RWPE2 (cell line): ENCODE measurements at regions not wholly inside any gene's neighbourhood (a gene's known extent, or its start where the extent isn't known, plus 50 kb on each side); places are given as distances from the start of the nearest gene placed in this dataset.
"Not testable (repeated sequence)": the region's sequence is repeated elsewhere in the genome, so short reads cannot be mapped to it uniquely, and the experiment has no call there.

ENCODE experiments used
- ATAC-seq: fragments of 200-7000 bp; cut with Tn5 transposase; 3 replicates; pipeline ENCODE4 v1.9.1; 2021; ENCODE audit warnings: low read depth
- DNase-seq: peaks from one replicate; pipeline ENCODE4 v3.0.0-alpha.2; 2020; ENCODE audit warnings: low spot score
- H3K27ac ChIP-seq: fragments of 450-650 bp; 2 replicates; pipeline ENCODE4 v1.5.1; 2017; ENCODE audit warnings: mild to moderate bottlenecking; ENCODE audit not compliant: poor library complexity, severe bottlenecking
- H3K27me3 ChIP-seq: fragments of 250-450 bp; sonication (Bioruptor Pico); 2 replicates; pipeline ENCODE4 v1.5.1; 2021; ENCODE audit warnings: mild to moderate bottlenecking, moderate library complexity; ENCODE audit not compliant: insufficient read depth, poor library complexity, severe bottlenecking
- H3K36me3 ChIP-seq: fragments of 250-450 bp; sonication (Bioruptor Pico); 2 replicates; pipeline ENCODE4 v1.5.1; 2020; ENCODE audit warnings: low read depth, mild to moderate bottlenecking, moderate library complexity
- H3K4me1 ChIP-seq: fragments of 250-450 bp; sonication (Bioruptor Pico); 2 replicates; pipeline ENCODE4 v1.5.1; 2021; ENCODE audit warnings: mild to moderate bottlenecking, moderate library complexity; ENCODE audit not compliant: insufficient read depth, poor library complexity, severe bottlenecking
- H3K4me3 ChIP-seq: fragments of 250-450 bp; sonication (Bioruptor Pico); 2 replicates; pipeline ENCODE4 v1.5.1; 2021; ENCODE audit warnings: mild to moderate bottlenecking, moderate library complexity; ENCODE audit not compliant: severe bottlenecking
- H3K9me3 ChIP-seq: fragments of 250-450 bp; sonication (Bioruptor Pico); 2 replicates; pipeline ENCODE4 v1.5.1; 2021; ENCODE audit warnings: mild to moderate bottlenecking, moderate library complexity; ENCODE audit not compliant: severe bottlenecking
- CTCF ChIP-seq: fragments of 450-650 bp; IDR thresholded peaks from one replicate; pipeline ENCODE4 v1.5.1; 2017; ENCODE audit warnings: mild to moderate bottlenecking, moderate library complexity; ENCODE audit not compliant: poor library complexity, severe bottlenecking

- no peak for DNase-seq
- no peaks in the 10 kb centered on the region for H3K9me3 ChIP-seq
Observed at GRCh38 chr14:106414464-106414863, 888.1 kb downstream of the TMEM121 start.

GRCh38 chr14:106417224-106418049 is 891.1 kb downstream of the TMEM121 start:
- H3K27ac ChIP-seq = no peak overlapping the region
- ATAC-seq = no peak
- no peak overlapping the region for H3K4me3 ChIP-seq
- peak; percentile 61 for DNase-seq
- no peaks in the 10 kb centered on the region for H3K9me3 ChIP-seq
- no peaks in the 10 kb centered on the region for H3K36me3 ChIP-seq
- H3K27me3 ChIP-seq = no peaks in the 10 kb centered on the region
- no peaks in the 10 kb centered on the region for H3K4me1 ChIP-seq
- peak; percentile 65 for TF ChIP-seq CTCF

More at GRCh38 chr14:106414464-106414863, 888.1 kb downstream of the TMEM121 start:
- Histone ChIP-seq H3K27ac (no peak overlapping the region), H3K4me3 (no peak overlapping the region), H3K27me3 (no peaks in the 10 kb centered on the region), H3K36me3 (no peaks in the 10 kb centered on the region), H3K4me1 (no peaks in the 10 kb centered on the region)
- ATAC-seq = no peak
- TF ChIP-seq CTCF = no peak

- no peak for ATAC-seq
Observed at GRCh38 chr14:106419376-106419965, 893.1 kb downstream of the TMEM121 start.

GRCh38 chr14:106421431-106422033 is 895.1 kb downstream of the TMEM121 start:
- TF ChIP-seq CTCF = peak; percentile 78
- not testable (repeated sequence) for H3K9me3 ChIP-seq, H3K4me1 ChIP-seq, H3K27ac ChIP-seq, H3K27me3 ChIP-seq, H3K4me3 ChIP-seq, H3K36me3 ChIP-seq, DNase-seq
- peak; percentile 80 for ATAC-seq

More at GRCh38 chr14:106419376-106419965, 893.1 kb downstream of the TMEM121 start:
- peaks cover under 1% of the 10 kb centered on the region for H3K27me3 ChIP-seq
- DNase-seq = no peak
- H3K4me1 ChIP-seq = no peaks in the 10 kb centered on the region
- TF ChIP-seq CTCF = no peak
- no peak overlapping the region for H3K4me3 ChIP-seq
- no peak overlapping the region for H3K27ac ChIP-seq
- no peaks in the 10 kb centered on the region for H3K9me3 ChIP-seq
- H3K36me3 ChIP-seq = no peaks in the 10 kb centered on the region
